ENCODE measurements at regions not wholly inside any gene's neighbourhood (a gene's known extent, or its start where the extent isn't known, plus 50 kb on each side); places are given as distances from the start of the nearest gene placed in this dataset.

DNA sequence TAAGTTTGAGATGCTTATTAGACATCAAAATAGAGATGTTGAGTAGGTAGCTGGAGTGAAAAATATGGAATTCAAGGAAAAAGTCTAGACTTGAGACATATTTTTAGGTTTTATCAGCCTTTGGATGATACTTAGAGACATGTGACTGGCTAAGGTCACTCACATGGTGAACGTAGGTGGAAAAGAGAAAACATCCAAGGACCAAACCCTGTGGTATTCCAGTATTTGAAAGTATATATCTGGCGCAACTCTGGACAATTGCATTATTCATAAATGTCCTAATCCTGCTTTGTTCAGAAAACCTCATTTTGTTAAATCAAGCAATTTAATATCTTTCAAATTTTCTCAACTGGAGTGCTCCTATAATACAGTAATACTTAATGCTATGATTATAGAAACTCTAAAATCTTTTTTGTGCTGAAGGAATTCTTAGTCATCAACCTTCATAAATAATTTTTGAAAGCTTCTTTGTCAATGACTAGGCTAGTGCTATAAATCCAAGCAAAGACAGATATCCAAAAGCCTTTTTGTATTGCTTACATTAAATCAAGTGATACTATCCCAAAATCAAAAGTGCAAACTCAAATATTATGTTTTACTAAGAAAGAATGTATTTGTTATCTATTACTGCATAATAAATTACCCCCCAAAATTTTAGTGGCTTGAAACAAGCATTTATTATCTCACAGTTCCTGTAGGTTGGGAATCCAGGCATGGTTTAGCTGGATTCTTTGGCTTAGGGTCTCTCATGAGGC lies 452.0 kb downstream of the ENC1 start:
- BruUV-seq (replicated peaks), result no TSS peak
- Histone ChIP-seq H3K4me3 (ENCODE audit: low read depth, low read length, poor library complexity, severe bottlenecking) (no peak overlapping the region), H3K27ac (ENCODE audit: low read depth, low read length, poor library complexity, severe bottlenecking) (no peak overlapping the region), H3K4me1 (ENCODE audit: insufficient read depth, low read length, poor library complexity, severe bottlenecking) (peaks cover 4% of the 10 kb centered on the region), H3K27me3 (replicated peaks; ENCODE audit: insufficient read depth, low read depth, low read length, poor library complexity) (peaks cover 1% of the 10 kb centered on the region), H3K36me3 (ENCODE audit: insufficient read depth, low read length, poor library complexity, severe bottlenecking) (no peaks in the 10 kb centered on the region), H3K9me3 (ENCODE audit: low read depth, low read length, poor library complexity, severe bottlenecking) (no peaks in the 10 kb centered on the region)
- ChIA-PET POLR2A (ENCODE audit: low non-redundant PET) (no interaction called here), CTCF (no interaction called here)
- TF ChIP-seq, protein P1, sequence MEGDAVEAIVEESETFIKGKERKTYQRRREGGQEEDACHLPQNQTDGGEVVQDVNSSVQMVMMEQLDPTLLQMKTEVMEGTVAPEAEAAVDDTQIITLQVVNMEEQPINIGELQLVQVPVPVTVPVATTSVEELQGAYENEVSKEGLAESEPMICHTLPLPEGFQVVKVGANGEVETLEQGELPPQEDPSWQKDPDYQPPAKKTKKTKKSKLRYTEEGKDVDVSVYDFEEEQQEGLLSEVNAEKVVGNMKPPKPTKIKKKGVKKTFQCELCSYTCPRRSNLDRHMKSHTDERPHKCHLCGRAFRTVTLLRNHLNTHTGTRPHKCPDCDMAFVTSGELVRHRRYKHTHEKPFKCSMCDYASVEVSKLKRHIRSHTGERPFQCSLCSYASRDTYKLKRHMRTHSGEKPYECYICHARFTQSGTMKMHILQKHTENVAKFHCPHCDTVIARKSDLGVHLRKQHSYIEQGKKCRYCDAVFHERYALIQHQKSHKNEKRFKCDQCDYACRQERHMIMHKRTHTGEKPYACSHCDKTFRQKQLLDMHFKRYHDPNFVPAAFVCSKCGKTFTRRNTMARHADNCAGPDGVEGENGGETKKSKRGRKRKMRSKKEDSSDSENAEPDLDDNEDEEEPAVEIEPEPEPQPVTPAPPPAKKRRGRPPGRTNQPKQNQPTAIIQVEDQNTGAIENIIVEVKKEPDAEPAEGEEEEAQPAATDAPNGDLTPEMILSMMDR (conservative IDR thresholded peaks at IDR 0.05; ENCODE audit: low read depth, low read length), result no peak
- TF ChIP-seq EZH2 (IDR thresholded peaks at IDR 0.05; ENCODE audit: borderline replicate concordance, low read depth, low read length, poor library complexity, severe bottlenecking), result no peak
- no peak for DNase-seq (ENCODE audit: low spot score)
- intact Hi-C loops (cut with micrococcal nuclease; ENCODE audit: unreplicated experiment), result no loop called here

DNA sequence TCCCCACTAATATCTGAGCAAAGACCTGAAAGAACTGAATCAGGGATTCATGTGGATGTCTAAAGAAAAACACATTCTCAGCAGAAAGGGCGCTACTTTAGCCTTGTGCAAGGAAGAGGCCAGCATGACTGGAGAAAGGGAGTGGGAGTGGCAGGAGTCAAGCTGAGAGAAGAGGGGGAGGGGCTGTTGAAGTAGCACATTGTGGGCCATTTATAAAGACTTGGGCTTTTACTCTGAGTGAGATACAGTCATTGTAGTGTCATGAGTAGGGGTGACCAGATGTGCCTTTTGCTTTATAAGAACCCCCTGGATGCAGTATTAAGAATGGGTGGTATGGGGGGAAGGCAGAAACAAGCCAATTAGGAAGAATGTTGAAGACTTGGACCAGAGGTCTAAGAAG lies 452.8 kb downstream of the ENC1 start:
- ChIA-PET CTCF (no interaction called here), POLR2A (ENCODE audit: low non-redundant PET) (no interaction called here)
- BruUV-seq (replicated peaks), result no TSS peak

GRCh38 chr5:74186356-74187315 lies 453.9 kb downstream of the ENC1 start:
- no peak overlapping the region for H3K27ac ChIP-seq (ENCODE audit: low read depth, low read length, poor library complexity, severe bottlenecking)
- TF ChIP-seq, protein P1 (conservative IDR thresholded peaks at IDR 0.05; ENCODE audit: low read depth, low read length), result no peak
- no peak for TF ChIP-seq EZH2 (IDR thresholded peaks at IDR 0.05; ENCODE audit: borderline replicate concordance, low read depth, low read length, poor library complexity, severe bottlenecking)
- ChIA-PET CTCF (no interaction called here), POLR2A (ENCODE audit: low non-redundant PET) (no interaction called here)
- DNase-seq (ENCODE audit: low spot score), result peak; percentile 14
- BruUV-seq (replicated peaks), result no TSS peak
- intact Hi-C loops (cut with micrococcal nuclease; ENCODE audit: unreplicated experiment), result no loop called here
- H3K36me3 ChIP-seq (ENCODE audit: insufficient read depth, low read length, poor library complexity, severe bottlenecking), result no peaks in the 10 kb centered on the region
- H3K27me3 ChIP-seq (replicated peaks; ENCODE audit: insufficient read depth, low read depth, low read length, poor library complexity), result peaks cover 4% of the 10 kb centered on the region
- H3K4me1 ChIP-seq (ENCODE audit: insufficient read depth, low read length, poor library complexity, severe bottlenecking), result peaks cover 4% of the 10 kb centered on the region
- H3K9me3 ChIP-seq (ENCODE audit: low read depth, low read length, poor library complexity, severe bottlenecking), result no peaks in the 10 kb centered on the region
- no peak overlapping the region for H3K4me3 ChIP-seq (ENCODE audit: low read depth, low read length, poor library complexity, severe bottlenecking)

More for the DNA sequence above, 452.8 kb downstream of the ENC1 start:
- Histone ChIP-seq H3K4me3 (ENCODE audit: low read depth, low read length, poor library complexity, severe bottlenecking) (no peak overlapping the region), H3K36me3 (ENCODE audit: insufficient read depth, low read length, poor library complexity, severe bottlenecking) (no peaks in the 10 kb centered on the region), H3K27me3 (replicated peaks; ENCODE audit: insufficient read depth, low read depth, low read length, poor library complexity) (peaks cover 4% of the 10 kb centered on the region), H3K27ac (ENCODE audit: low read depth, low read length, poor library complexity, severe bottlenecking) (no peak overlapping the region), H3K9me3 (ENCODE audit: low read depth, low read length, poor library complexity, severe bottlenecking) (no peaks in the 10 kb centered on the region), H3K4me1 (ENCODE audit: insufficient read depth, low read length, poor library complexity, severe bottlenecking) (peaks cover 4% of the 10 kb centered on the region)
- TF ChIP-seq EZH2 (IDR thresholded peaks at IDR 0.05; ENCODE audit: borderline replicate concordance, low read depth, low read length, poor library complexity, severe bottlenecking), result no peak
- intact Hi-C loops (cut with micrococcal nuclease; ENCODE audit: unreplicated experiment), result no loop called here
- DNase-seq (ENCODE audit: low spot score), result peak; percentile 34
